ENCODE measurements at regions not wholly inside any gene's neighbourhood (a gene's known extent, or its start where the extent isn't known, plus 50 kb on each side); places are given as distances from the start of the nearest gene placed in this dataset.

DNA sequence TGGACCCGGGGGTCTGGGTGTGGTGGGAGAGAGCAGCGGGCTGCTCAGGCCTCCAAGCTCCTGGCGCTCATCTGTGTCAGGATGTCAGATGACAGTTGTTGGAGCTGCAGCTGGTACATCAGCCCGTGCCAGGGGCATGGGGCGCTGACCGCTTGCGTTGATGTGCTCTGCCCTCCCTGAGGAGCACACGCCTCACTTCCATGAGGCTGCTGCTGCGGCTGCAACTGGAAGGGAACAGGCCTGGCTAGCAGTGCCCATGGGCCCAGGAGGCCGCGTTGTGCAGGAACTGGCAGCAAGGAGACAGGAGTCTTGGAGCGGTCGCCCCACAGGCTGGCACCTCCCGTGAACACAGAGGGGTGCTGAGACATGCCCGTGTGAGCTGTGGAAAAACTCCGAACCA, 361.3 kb upstream of the MKI67 start:
- Histone ChIP-seq H2AFZ (ENCODE audit: low read depth) (no peak overlapping the region), H3K4me2 (no peak overlapping the region), H4K20me1 (ENCODE audit: insufficient read depth) (no peaks in the 10 kb centered on the region), H3K36me3 (replicated peaks in 1 of 2; ENCODE audit: control insufficient read depth in 1 of 2, insufficient read depth in 2 of 2, low read length in 1 of 2) (no peaks in the 10 kb centered on the region), H3K9me2 (no peaks in the 10 kb centered on the region), H3F3A (replicated peaks; ENCODE audit: insufficient read depth) (no peaks in the 10 kb centered on the region), H3K27me3 (ENCODE audit: insufficient read depth) (no peaks in the 10 kb centered on the region), H3K27ac (ENCODE audit: low read depth in 2 of 2, low read length in 1 of 2) (no peak overlapping the region), H3K9me3 (no peaks in the 10 kb centered on the region), H3K79me2 (ENCODE audit: insufficient read depth) (no peaks in the 10 kb centered on the region), H3K4me3 (ENCODE audit: low read depth in 2 of 2, low read length in 1 of 2) (no peak overlapping the region), H3K4me1 (ENCODE audit: control insufficient read depth in 1 of 2, insufficient read depth in 2 of 2, low read depth in 1 of 2, low read length in 1 of 2) (peaks cover 0 to 7% of the 10 kb centered on the region in 2 experiments; a peak in 1 of 4 replicates), H3K9ac (no peak overlapping the region)
- ChIA-PET CTCF (no interaction called here), POLR2A (no interaction called here)
- no peak for DNase-seq
- WGBS (ENCODE audit: low lambda C conversion rate) = 38% methylated on average over 10 of the region's 16 CpGs
- TF ChIP-seq NRF1 (IDR thresholded peaks at IDR 0.05; ENCODE audit: low read depth, low read length) (no peak), FOXM1 (IDR thresholded peaks at IDR 0.05; ENCODE audit: low read depth) (no peak), YY1 (IDR thresholded peaks at IDR 0.05; ENCODE audit: low read depth) (no peak), TAF1 (IDR thresholded peaks at IDR 0.05; ENCODE audit: borderline replicate concordance, low read depth, low read length) (no peak), EZH2phosphoT487 (IDR thresholded peaks at IDR 0.05; ENCODE audit: borderline replicate concordance, low read depth) (no peak), GATA2 (CRISPR knock-in tag; IDR thresholded peaks at IDR 0.05) (no peak), JUND (IDR thresholded peaks at IDR 0.05) (no peak), RAD21 (IDR thresholded peaks at IDR 0.05; ENCODE audit: low read length) (no peak), ELF1 (IDR thresholded peaks at IDR 0.05) (no peak), SIN3A (IDR thresholded peaks at IDR 0.05; ENCODE audit: borderline replicate concordance, low read depth, low read length) (no peak), GABPA (IDR thresholded peaks at IDR 0.05; ENCODE audit: low read depth) (no peak), POLR2AphosphoS5 (IDR thresholded peaks at IDR 0.05; ENCODE audit: low read depth, low read length) (no peak), RXRA (IDR thresholded peaks at IDR 0.05; ENCODE audit: borderline replicate concordance, low read depth) (no peak), TCF12 (IDR thresholded peaks at IDR 0.05) (no peak)
- TF ChIP-seq, protein P1, sequence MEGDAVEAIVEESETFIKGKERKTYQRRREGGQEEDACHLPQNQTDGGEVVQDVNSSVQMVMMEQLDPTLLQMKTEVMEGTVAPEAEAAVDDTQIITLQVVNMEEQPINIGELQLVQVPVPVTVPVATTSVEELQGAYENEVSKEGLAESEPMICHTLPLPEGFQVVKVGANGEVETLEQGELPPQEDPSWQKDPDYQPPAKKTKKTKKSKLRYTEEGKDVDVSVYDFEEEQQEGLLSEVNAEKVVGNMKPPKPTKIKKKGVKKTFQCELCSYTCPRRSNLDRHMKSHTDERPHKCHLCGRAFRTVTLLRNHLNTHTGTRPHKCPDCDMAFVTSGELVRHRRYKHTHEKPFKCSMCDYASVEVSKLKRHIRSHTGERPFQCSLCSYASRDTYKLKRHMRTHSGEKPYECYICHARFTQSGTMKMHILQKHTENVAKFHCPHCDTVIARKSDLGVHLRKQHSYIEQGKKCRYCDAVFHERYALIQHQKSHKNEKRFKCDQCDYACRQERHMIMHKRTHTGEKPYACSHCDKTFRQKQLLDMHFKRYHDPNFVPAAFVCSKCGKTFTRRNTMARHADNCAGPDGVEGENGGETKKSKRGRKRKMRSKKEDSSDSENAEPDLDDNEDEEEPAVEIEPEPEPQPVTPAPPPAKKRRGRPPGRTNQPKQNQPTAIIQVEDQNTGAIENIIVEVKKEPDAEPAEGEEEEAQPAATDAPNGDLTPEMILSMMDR (IDR thresholded peaks at IDR 0.05) = no peak
- TF ChIP-seq, protein P2, sequence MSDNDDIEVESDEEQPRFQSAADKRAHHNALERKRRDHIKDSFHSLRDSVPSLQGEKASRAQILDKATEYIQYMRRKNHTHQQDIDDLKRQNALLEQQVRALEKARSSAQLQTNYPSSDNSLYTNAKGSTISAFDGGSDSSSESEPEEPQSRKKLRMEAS (IDR thresholded peaks at IDR 0.05; ENCODE audit: low read depth) = no peak
- TF ChIP-seq, protein P3, sequence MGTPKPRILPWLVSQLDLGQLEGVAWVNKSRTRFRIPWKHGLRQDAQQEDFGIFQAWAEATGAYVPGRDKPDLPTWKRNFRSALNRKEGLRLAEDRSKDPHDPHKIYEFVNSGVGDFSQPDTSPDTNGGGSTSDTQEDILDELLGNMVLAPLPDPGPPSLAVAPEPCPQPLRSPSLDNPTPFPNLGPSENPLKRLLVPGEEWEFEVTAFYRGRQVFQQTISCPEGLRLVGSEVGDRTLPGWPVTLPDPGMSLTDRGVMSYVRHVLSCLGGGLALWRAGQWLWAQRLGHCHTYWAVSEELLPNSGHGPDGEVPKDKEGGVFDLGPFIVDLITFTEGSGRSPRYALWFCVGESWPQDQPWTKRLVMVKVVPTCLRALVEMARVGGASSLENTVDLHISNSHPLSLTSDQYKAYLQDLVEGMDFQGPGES (IDR thresholded peaks at IDR 0.05; ENCODE audit: low read depth, low read length) = no peak
- TF ChIP-seq, protein P4, sequence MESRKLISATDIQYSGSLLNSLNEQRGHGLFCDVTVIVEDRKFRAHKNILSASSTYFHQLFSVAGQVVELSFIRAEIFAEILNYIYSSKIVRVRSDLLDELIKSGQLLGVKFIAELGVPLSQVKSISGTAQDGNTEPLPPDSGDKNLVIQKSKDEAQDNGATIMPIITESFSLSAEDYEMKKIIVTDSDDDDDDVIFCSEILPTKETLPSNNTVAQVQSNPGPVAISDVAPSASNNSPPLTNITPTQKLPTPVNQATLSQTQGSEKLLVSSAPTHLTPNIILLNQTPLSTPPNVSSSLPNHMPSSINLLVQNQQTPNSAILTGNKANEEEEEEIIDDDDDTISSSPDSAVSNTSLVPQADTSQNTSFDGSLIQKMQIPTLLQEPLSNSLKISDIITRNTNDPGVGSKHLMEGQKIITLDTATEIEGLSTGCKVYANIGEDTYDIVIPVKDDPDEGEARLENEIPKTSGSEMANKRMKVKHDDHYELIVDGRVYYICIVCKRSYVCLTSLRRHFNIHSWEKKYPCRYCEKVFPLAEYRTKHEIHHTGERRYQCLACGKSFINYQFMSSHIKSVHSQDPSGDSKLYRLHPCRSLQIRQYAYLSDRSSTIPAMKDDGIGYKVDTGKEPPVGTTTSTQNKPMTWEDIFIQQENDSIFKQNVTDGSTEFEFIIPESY (IDR thresholded peaks at IDR 0.05; ENCODE audit: borderline replicate concordance, low read depth) = no peak
- TF ChIP-seq, protein P5, sequence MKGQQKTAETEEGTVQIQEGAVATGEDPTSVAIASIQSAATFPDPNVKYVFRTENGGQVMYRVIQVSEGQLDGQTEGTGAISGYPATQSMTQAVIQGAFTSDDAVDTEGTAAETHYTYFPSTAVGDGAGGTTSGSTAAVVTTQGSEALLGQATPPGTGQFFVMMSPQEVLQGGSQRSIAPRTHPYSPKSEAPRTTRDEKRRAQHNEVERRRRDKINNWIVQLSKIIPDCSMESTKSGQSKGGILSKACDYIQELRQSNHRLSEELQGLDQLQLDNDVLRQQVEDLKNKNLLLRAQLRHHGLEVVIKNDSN (IDR thresholded peaks at IDR 0.05; ENCODE audit: borderline replicate concordance, low read depth) = no peak
